ENCODE measurements at regions not wholly inside any gene's neighbourhood (a gene's known extent, or its start where the extent isn't known, plus 50 kb on each side); places are given as distances from the start of the nearest gene placed in this dataset.

DNA sequence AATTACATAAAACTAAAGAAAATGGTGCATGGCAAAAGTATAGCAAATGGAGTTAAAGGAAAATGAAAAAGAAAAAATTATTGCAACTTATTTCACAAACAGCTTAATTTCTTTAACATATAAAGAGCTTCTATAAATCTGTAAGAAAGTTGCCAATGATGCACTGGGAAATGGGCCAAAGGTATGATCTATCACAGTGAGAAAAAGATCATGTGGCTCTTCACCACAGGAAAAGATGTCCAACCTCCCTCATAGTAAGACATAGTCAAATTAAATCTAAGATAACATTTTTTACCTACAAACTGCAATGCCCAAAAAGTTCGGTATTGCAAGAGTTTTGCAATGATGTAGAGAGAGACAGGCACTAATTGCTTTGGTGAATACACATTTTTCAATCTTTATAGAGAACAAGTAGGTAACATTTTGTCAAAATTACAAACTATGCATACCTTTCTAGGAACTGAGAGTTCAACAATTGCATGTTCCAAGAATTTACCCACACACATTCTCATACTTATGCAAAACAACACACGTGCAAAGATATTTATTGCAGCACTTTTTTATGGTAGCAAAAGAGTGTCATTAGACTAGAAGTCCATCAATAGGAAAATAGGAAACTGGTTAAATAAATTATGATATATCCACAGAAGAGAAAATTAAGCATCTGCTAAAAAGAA lies 372.6 kb downstream of the QKI start:
- no peak for DNase-seq (ENCODE audit: extremely low spot score)
- 64% methylated on average over 2 of the region's 2 CpGs for WGBS
- intact Hi-C loops (cut with DNase I): no loop called here

DNA sequence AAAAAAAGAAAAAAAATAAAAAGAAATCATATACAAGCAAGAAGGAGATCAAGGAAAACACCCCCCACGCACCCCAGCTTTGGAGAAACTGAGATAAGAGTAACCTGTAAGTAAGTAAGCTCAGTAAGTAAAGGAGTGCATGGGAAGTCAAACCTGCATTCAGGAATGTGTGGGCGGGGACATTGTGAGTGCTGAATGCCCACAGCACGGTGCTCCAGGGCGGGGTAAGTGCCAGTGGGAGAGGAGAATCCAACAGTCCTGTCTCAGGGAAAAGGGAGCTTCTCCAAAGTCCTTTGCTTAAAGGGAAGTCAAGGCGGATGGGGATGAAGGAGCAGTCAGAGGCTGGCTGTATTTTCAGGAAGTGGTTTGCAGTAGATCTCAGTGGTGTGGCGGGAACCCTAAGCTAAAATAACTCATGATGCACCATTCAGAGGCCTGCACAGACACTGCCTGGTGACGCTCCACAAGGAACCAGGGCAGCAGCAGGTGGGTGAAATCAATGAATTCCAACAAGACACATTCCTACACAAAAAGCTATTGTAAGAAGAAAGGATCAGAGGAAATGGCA lies 368.0 kb downstream of the QKI start:
- no peak overlapping the region for H3K4me3 ChIP-seq
- TF ChIP-seq, protein P1, sequence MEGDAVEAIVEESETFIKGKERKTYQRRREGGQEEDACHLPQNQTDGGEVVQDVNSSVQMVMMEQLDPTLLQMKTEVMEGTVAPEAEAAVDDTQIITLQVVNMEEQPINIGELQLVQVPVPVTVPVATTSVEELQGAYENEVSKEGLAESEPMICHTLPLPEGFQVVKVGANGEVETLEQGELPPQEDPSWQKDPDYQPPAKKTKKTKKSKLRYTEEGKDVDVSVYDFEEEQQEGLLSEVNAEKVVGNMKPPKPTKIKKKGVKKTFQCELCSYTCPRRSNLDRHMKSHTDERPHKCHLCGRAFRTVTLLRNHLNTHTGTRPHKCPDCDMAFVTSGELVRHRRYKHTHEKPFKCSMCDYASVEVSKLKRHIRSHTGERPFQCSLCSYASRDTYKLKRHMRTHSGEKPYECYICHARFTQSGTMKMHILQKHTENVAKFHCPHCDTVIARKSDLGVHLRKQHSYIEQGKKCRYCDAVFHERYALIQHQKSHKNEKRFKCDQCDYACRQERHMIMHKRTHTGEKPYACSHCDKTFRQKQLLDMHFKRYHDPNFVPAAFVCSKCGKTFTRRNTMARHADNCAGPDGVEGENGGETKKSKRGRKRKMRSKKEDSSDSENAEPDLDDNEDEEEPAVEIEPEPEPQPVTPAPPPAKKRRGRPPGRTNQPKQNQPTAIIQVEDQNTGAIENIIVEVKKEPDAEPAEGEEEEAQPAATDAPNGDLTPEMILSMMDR (IDR thresholded peaks at IDR 0.05): no peak
- TF ChIP-seq POLR2A (IDR thresholded peaks at IDR 0.05; ENCODE audit: low read depth): no peak
- TF ChIP-seq POLR2AphosphoS5 (IDR thresholded peaks at IDR 0.05): no peak
- TF ChIP-seq EP300 (IDR thresholded peaks at IDR 0.05): no peak
- H3K9me3 ChIP-seq: no peaks in the 10 kb centered on the region
- no peak for DNase-seq (ENCODE audit: extremely low spot score)
- H3K27ac ChIP-seq (replicated peaks in 1 of 4): no peak overlapping the region
- WGBS: 80% methylated on average over 7 of the region's 7 CpGs
- H3K27me3 ChIP-seq: no peaks in the 10 kb centered on the region
- peaks cover 0 to 9% (median 0%) of the 10 kb centered on the region in 4 donors for H3K4me1 ChIP-seq
- intact Hi-C loops (cut with DNase I): no loop called here
- H3K36me3 ChIP-seq: no peaks in the 10 kb centered on the region

More for the DNA sequence above, 372.6 kb downstream of the QKI start:
- Histone ChIP-seq H3K27ac (replicated peaks in 1 of 4) (no peak overlapping the region), H3K36me3 (no peaks in the 10 kb centered on the region), H3K4me1 (no peaks in the 10 kb centered on the region), H3K27me3 (no peaks in the 10 kb centered on the region), H3K4me3 (no peak overlapping the region), H3K9me3 (no peaks in the 10 kb centered on the region)
- no peak for TF ChIP-seq EP300 (IDR thresholded peaks at IDR 0.05)
- no peak for TF ChIP-seq POLR2A (IDR thresholded peaks at IDR 0.05; ENCODE audit: low read depth)
- TF ChIP-seq POLR2AphosphoS5 (IDR thresholded peaks at IDR 0.05): no peak
- TF ChIP-seq, protein P1 (IDR thresholded peaks at IDR 0.05): no peak

DNA sequence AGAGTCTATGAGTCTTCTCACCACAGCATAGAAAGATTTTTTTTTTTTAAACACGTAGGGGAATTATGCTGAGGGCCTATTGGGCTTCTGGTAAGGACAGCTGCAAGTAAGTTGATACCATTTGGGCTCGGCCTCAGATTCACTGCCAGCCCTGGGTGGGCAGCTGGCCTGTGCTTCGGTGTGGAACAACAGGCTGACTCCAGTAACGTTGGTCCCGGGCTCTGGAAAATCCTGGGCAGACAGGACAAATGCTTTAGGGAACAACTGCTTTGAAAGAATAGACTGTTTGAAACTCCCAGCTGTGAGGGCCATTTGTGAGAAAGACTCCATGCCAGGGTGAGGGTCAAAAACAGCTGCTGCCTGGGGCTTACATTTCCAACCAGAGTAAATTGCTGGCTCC lies 366.5 kb downstream of the QKI start:
- Histone ChIP-seq H3K4me3 (no peak overlapping the region), H3K27me3 (no peaks in the 10 kb centered on the region), H3K4me1 (peaks cover 0 to 9% (median 0%) of the 10 kb centered on the region in 4 donors), H3K36me3 (no peaks in the 10 kb centered on the region), H3K27ac (replicated peaks in 1 of 4) (peak overlapping the region in 1 of 4 donors; percentile 22), H3K9me3 (no peaks in the 10 kb centered on the region)
- DNase-seq (ENCODE audit: extremely low spot score): no peak
- intact Hi-C loops (cut with DNase I): no loop called here
- WGBS: 39% methylated on average over 3 of the region's 5 CpGs
- no peak for TF ChIP-seq EP300 (IDR thresholded peaks at IDR 0.05)
- TF ChIP-seq POLR2A (IDR thresholded peaks at IDR 0.05; ENCODE audit: low read depth): no peak
- no peak for TF ChIP-seq POLR2AphosphoS5 (IDR thresholded peaks at IDR 0.05)

DNA sequence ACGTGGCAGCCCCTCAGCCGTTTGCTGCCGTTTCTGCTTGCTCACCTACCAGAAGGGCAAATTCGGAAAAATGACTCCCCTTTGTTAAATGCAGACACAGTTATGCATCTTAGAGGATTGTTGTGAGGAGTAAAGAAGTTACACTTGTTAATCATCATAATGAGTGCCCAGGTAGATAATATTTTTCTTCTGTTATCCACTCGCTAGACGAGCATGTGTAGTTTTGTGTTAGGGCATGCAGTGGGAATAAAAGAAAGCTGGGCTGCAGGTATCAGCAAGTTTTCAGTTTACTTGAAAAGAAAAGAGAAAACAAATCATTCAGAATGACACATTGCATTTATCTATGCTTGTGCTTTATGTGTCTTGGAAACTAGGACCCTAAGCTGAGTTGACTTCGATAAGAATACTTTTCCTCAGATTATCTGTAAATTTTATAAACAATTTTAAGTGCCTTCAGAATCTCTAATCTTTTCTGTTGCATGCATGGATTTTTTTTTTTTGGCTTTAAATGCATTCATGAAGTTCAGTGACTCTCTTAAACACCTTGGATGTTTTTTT lies 365.3 kb downstream of the QKI start:
- Histone ChIP-seq H3K36me3 (no peaks in the 10 kb centered on the region), H3K4me3 (no peak overlapping the region), H3K9me3 (no peaks in the 10 kb centered on the region), H3K27me3 (no peaks in the 10 kb centered on the region), H3K27ac (replicated peaks in 1 of 4) (no peak overlapping the region), H3K4me1 (peaks cover 0 to 9% (median 0%) of the 10 kb centered on the region in 4 donors)
- intact Hi-C loops (cut with DNase I): no loop called here
- TF ChIP-seq POLR2A (IDR thresholded peaks at IDR 0.05; ENCODE audit: low read depth) (no peak), POLR2AphosphoS5 (IDR thresholded peaks at IDR 0.05) (no peak), EP300 (IDR thresholded peaks at IDR 0.05) (no peak)
- TF ChIP-seq, protein P1 (IDR thresholded peaks at IDR 0.05): no peak
- no peak for DNase-seq (ENCODE audit: extremely low spot score)
- 94% methylated on average over 7 of the region's 7 CpGs for WGBS

DNA sequence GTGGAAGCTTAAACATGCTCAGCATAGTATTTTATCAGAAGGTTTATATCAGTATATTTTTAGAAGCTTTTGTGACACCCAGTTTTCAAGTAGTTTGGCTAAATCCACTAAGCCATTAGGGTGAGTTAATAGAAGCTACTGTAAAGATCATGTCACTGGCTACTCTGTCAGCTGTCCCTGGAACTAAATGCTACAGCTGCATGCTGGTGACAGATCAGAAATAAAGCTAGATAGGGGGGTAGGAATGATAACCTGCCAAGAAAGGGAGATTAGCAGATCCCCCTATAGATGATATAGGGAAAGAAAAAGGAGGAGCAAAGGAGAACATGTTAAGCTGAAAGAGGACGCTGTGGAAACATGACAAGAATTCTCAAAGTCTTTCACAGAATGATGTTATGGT lies 363.2 kb downstream of the QKI start:
- no peak for DNase-seq (ENCODE audit: extremely low spot score)
- intact Hi-C loops (cut with DNase I): no loop called here
- Histone ChIP-seq H3K4me3 (no peak overlapping the region), H3K36me3 (no peaks in the 10 kb centered on the region), H3K27ac (replicated peaks in 1 of 4) (no peak overlapping the region), H3K27me3 (no peaks in the 10 kb centered on the region), H3K9me3 (no peaks in the 10 kb centered on the region), H3K4me1 (peaks cover 0 to 9% (median 0%) of the 10 kb centered on the region in 4 donors)
- TF ChIP-seq POLR2AphosphoS5 (IDR thresholded peaks at IDR 0.05): no peak
- TF ChIP-seq EP300 (IDR thresholded peaks at IDR 0.05): no peak
- no peak for TF ChIP-seq POLR2A (IDR thresholded peaks at IDR 0.05; ENCODE audit: low read depth)
- TF ChIP-seq, protein P1 (IDR thresholded peaks at IDR 0.05): no peak
- WGBS: 67% methylated on average over 1 of the region's 1 CpG

Measured in esophagus muscularis mucosa (tissue), 4 donors.